WTC11 (cell line): ENCODE measurements at regions not wholly inside any gene's neighbourhood (a gene's known extent, or its start where the extent isn't known, plus 50 kb on each side); places are given as distances from the start of the nearest gene placed in this dataset.
A peak's percentile ranks its signal among the peaks of the same experiment; 100 is the strongest.
"Not testable (repeated sequence)": the region's sequence is repeated elsewhere in the genome, so short reads cannot be mapped to it uniquely, and the experiment has no call there.

Experiments used
- ATAC-seq: fragments of 200-7000 bp; cut with Tn5 transposase; 2 replicates; pipeline ENCODE4 v1.10.0; 2021; ENCODE audit warnings: mild to moderate bottlenecking, moderate library complexity
- CTCF ChIA-PET: fragments of 300-600 bp; sonication (Branson Sonifier 250); formaldehyde crosslinking; loops from one replicate; lab custom pipeline; 2021; ENCODE audit warnings: antibody characterized with exemption; lab: Charles Lee
- POLR2A ChIA-PET: fragments of 350-600 bp; sonication (Branson Sonifier 250); formaldehyde crosslinking; loops from one replicate; lab custom pipeline; 2021; ENCODE audit warnings: antibody characterized with exemption; lab: Charles Lee
- DNase-seq: peaks from one replicate; pipeline ENCODE4 v3.0.0; 2021; ENCODE audit warnings: low spot score
- H3K27ac Mint-ChIP-seq: 2 replicates; pipeline ENCODE4 v1.8.0; 2021; ENCODE audit warnings: mixed read lengths
- H3K27me3 Mint-ChIP-seq: 2 replicates; pipeline ENCODE4 v1.8.0; 2021; ENCODE audit warnings: low read depth, mild to moderate bottlenecking, moderate library complexity, mixed read lengths
- H3K36me3 Mint-ChIP-seq: 2 replicates; pipeline ENCODE4 v1.8.0; 2021; ENCODE audit warnings: mixed read lengths
- H3K4me1 Mint-ChIP-seq: 2 replicates; pipeline ENCODE4 v1.8.0; 2022; ENCODE audit warnings: mixed read lengths
- H3K4me3 Mint-ChIP-seq: 2 replicates; pipeline ENCODE4 v1.8.0; 2021; ENCODE audit warnings: mild to moderate bottlenecking, moderate library complexity, mixed read lengths
- H3K9me3 Mint-ChIP-seq: 2 replicates; pipeline ENCODE4 v1.8.0; 2021; ENCODE audit warnings: mixed read lengths
- AFF4 ChIP-seq: sonication (generic); formaldehyde crosslinking; IDR thresholded peaks from 2 replicates; pipeline ENCODE4 v1.8.1; 2023; ENCODE audit warnings: mild to moderate bottlenecking, missing genetic modification reagents, borderline replicate concordance
- AR ChIP-seq: fragments of 250-450 bp; sonication (Bioruptor Pico); IDR thresholded peaks from 2 replicates; pipeline ENCODE4 v1.9.0; 2021; ENCODE audit warnings: mild to moderate bottlenecking
- E2F1 ChIP-seq: sonication (generic); formaldehyde crosslinking; IDR thresholded peaks from 2 replicates; pipeline ENCODE4 v1.8.0; 2022; ENCODE audit warnings: mild to moderate bottlenecking, missing genetic modification reagents
- EMX1 ChIP-seq: fragments of 250-450 bp; sonication (Bioruptor Pico); IDR thresholded peaks from 2 replicates; pipeline ENCODE4 v1.8.0; 2021; ENCODE audit warnings: mild to moderate bottlenecking
- ETV6 ChIP-seq: sonication (generic); formaldehyde crosslinking; IDR thresholded peaks from 2 replicates; pipeline ENCODE4 v1.8.1; 2022; ENCODE audit warnings: mild to moderate bottlenecking, missing genetic modification reagents
- MAX ChIP-seq: sonication (generic); formaldehyde crosslinking; IDR thresholded peaks from 2 replicates; pipeline ENCODE4 v1.8.0; 2022; ENCODE audit warnings: mild to moderate bottlenecking, missing genetic modification reagents
- NFYB ChIP-seq: sonication (generic); formaldehyde crosslinking; conservative IDR thresholded peaks from 2 replicates; pipeline ENCODE4 v1.8.0; 2022; ENCODE audit warnings: low read depth, missing genetic modification reagents
- OVOL2 ChIP-seq: fragments of 250-450 bp; sonication (Bioruptor Pico); IDR thresholded peaks from 2 replicates; pipeline ENCODE4 v1.9.0; 2021; ENCODE audit warnings: mild to moderate bottlenecking, borderline replicate concordance
- ZNF121 ChIP-seq: sonication (generic); formaldehyde crosslinking; IDR thresholded peaks from 2 replicates; pipeline ENCODE4 v1.8.0; 2023; ENCODE audit warnings: missing genetic modification reagents

GRCh38 chrX:125153621-125154020 is 166.1 kb upstream of the TEX13C start:
- Mint-ChIP-seq H3K27ac (no peak overlapping the region), H3K27me3 (no peaks in the 10 kb centered on the region), H3K4me3 (0 out of 2 replicates have a peak overlapping the region, but pooled peaks have one; percentile 12), H3K9me3 (no peaks in the 10 kb centered on the region), H3K36me3 (no peaks in the 10 kb centered on the region), H3K4me1 (peaks cover 21% of the 10 kb centered on the region)
- ChIA-PET POLR2A (no interaction called here), CTCF (no interaction called here)
- ATAC-seq: no peak
- no peak for DNase-seq
- no peak for TF ChIP-seq EMX1 (CRISPR knock-in tag)
- no peak for TF ChIP-seq AFF4
- TF ChIP-seq E2F1: no peak
- TF ChIP-seq MAX: no peak
- no peak for TF ChIP-seq OVOL2
- TF ChIP-seq AR: no peak
- TF ChIP-seq NFYB (CRISPR knock-in tag): no peak
- TF ChIP-seq ZNF121 (CRISPR knock-in tag): no peak
- TF ChIP-seq ETV6 (CRISPR knock-in tag): no peak

GRCh38 chrX:125154288-125155257 is 165.1 kb upstream of the TEX13C start:
- POLR2A ChIA-PET, H3K27me3 Mint-ChIP-seq, H3K36me3 Mint-ChIP-seq, H3K9me3 Mint-ChIP-seq, DNase-seq, H3K27ac Mint-ChIP-seq, CTCF ChIA-PET, ATAC-seq: not testable (repeated sequence)
- TF ChIP-seq NFYB (CRISPR knock-in tag): peak; percentile 22; the same call in 1 of the 2 replicates
- peak overlapping the region; percentile 14; the same call in 1 of the 2 replicates for H3K4me3 Mint-ChIP-seq
- H3K4me1 Mint-ChIP-seq: peaks cover 21% of the 10 kb centered on the region

- POLR2A ChIA-PET, H3K4me3 Mint-ChIP-seq, H3K27me3 Mint-ChIP-seq, H3K36me3 Mint-ChIP-seq, CTCF ChIA-PET, H3K9me3 Mint-ChIP-seq, ATAC-seq, H3K27ac Mint-ChIP-seq: not testable (repeated sequence)
- peak; percentile 6 for DNase-seq
- H3K4me1 Mint-ChIP-seq: peaks cover 21% of the 10 kb centered on the region
Measured at GRCh38 chrX:125155296-125156033, 164.2 kb upstream of the TEX13C start.
